Activated CD4-positive, alpha-beta T cell treated with anti-CD3 and anti-CD28 coated beads, Interleukin-2, amount 50 U/mL, for 4 hours (primary cell): ENCODE measurements at regions not wholly inside any gene's neighbourhood (a gene's known extent, or its start where the extent isn't known, plus 50 kb on each side); places are given as distances from the start of the nearest gene placed in this dataset.
"Not testable (repeated sequence)": the region's sequence is repeated elsewhere in the genome, so short reads cannot be mapped to it uniquely, and the experiment has no call there.

ENCODE experiments used
- DNase-seq, 2 experiments: peaks; one replicate each; pipeline ENCODE4 v3.0.0-alpha.2; 2020

DNA sequence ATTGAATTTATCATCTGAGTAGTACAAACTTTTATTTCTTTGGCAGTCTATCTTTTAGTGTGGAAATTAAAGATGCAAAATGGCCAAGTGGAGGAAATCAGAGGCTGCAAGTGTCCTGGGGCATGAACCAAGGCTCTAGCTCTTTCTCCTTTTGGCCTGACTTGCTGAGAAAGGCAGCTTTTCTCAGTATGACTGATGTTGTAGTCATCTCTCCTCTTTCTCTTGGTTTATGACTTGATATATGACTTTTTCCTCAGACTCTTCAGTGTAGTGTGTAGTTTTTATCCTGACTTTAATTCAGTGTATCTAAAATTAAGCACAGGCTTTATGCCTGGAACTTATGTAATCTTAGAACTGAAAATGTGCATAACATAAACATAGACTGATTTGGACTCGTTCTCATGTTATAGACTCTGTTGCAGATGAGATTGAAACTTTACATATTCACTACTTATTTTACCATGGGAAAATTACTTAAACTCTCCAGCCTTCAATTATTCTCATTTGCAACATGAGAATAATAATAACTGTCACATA lies 65.7 kb downstream of the SLITRK5 start:
- no peak for DNase-seq

DNA sequence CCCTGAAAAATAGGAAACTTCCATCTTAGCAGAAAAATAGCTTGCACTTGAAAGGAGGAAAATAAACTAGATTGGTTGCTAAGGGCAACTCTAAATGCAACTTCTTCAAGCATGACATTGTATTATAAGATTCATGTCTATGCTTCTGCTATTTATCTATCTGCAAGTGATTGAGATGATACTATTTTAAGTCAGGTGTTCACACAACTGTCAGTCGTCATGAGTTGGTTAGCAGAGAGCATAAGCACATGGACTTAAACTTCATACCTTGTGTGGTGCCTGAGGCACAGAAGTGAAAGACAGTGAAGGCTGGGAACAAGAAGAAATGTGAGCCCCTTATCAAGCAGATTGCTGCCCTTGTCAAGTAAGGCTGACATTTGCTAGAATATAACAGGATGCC lies 82.9 kb downstream of the SLITRK5 start:
- no peak for DNase-seq

DNA sequence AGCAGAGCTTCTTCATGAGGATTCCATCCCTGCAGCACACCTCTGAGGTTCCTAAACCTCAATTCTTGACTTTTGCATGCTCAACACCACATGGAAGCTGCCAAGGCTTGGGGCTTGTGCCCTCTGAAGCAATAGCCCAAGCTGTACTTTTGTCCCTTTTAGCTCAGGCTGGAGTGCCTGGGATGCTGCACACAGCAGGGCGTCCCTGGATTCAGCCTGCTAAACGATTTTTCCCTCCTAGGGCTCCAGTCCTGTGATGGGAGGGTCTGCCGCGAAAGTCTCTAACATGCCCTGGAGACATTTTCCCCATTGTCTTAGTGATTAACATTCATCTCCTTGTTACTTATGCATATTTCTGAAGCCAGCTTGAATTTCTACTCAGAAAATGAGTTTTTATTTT lies 98.3 kb downstream of the SLITRK5 start:
- DNase-seq: no peak

DNA sequence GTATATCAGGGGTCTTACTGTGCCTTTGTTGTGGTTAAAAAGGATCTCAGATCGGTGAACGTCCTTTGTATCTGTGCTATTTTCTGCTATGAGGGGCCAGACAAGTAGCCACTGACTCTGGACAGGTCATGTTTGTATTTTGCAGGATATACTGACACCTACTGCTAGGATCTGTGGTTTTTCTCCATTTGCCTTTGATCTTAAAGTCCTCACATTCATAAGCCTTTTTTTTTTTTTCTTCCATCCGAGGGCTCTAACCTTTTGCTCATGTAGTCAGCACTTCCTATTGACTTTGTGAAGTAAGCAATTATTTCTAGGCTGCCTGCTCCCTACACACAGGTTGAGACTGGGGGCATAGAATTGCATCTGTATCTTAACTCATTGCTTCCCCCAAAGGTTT lies 106.2 kb downstream of the SLITRK5 start:
- no peak for DNase-seq

DNA sequence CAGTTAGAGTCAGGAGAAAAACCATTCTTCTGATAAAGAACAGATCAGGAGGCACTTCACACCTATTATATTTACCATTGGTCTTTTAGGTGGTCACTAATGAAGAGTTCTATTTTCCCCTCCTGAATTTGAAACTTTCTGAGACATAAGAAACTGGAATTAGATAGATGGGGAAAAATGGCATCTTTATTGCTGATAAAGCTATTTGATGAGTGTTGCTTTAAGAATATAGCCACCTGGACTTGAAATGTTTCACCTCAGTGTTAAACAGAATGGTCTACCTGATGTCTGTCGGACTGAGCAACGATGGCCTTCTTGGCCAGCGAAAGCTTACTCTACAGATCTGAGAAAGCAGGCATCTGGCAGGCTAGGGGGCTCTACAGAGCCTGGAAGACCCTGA lies 107.0 kb downstream of the SLITRK5 start:
- no peak for DNase-seq

DNA sequence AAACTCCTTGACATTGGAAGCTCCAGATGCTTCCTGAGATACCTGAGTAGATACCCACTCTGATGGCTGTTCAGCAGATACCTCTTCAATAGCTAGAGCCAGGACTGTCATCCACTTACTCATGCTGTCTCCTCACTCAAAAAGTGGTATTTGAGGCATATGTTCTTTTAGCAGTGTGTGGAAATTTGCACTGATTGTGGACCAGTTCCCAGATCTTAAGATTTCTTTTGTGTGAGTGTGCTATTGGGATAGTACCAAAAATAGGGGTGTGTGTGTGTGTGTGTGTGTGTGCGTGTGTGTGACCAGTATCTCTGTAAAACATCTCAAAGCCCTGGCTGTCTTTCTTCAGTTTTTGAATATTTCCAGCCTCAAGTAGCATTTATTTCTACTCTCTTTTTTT lies 108.3 kb downstream of the SLITRK5 start:
- DNase-seq: no peak

DNA sequence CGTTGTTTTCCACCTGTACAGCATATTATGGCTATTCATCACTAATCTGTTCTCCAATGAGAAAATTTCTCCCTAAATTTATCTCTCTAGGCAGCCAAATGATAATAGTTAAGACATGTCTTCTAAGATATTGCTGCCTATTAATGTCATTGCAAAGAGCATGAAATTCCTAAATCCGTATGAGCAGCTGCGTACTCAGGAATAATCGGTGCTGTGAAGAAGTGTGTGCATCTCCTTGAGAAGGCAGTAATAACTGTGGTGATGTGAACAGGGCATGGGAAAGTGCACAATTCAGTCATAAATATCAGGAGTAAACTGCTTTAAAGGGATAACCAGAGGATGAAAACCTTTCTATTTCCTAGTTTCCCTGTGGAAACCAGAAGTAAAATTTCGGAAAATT lies 112.2 kb downstream of the SLITRK5 start:
- no peak for DNase-seq

DNA sequence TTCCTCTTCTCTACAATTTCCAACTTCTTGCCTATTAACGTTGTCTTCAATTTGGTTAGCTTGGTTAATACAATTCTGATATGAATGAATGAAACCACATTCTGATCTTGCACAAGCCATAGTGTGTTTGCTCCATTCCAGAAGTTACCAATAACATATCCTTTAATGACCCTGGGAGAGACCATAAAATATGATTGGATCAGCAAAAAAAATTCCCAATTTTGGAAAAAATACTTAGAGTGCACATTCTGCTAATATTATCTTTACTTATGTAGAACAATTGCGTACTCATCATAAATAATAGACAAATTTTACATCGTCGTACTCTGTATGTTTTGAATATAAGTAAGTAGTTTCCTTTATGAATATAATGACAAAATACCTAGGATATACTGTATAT lies 117.2 kb downstream of the SLITRK5 start:
- DNase-seq: no peak

DNA sequence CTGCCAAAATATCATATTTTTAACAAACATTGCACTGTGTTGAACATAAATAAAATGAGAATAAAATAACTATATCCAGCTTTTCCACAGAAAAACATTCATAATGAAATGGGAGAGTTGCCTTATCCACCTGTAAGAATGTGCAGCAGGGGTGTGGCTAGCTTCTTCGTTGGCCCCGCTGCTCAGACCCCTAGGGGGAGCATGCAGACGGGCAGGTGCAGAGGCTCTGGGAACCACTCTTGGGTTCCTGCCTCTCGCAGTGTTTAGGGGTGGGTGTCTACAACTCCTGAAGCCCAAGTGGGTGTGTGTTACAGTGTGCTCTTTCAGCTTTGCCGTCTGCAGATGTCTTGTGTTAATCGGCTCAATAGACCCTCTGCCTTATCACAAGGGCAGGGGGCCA lies 121.7 kb downstream of the SLITRK5 start:
- DNase-seq: no peak

DNA sequence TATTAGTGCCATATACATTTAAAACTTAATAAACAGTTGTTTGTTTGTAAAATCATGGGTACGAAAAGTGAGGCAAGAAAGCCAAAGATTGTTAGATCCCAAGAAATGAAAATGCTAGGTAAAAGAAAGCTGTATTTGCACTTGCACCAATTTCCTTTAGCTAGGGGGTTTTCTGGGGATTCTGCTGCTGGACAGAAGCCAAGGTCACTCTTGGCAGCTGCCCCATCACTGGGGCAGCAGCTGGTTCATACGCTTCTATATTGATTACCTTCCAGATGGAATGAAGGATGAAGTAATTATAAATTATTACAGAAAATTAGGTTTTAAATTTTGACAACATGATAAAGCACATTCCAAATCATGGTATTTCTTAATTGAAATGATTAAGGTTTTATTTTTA lies 127.4 kb downstream of the SLITRK5 start:
- DNase-seq: no peak

DNA sequence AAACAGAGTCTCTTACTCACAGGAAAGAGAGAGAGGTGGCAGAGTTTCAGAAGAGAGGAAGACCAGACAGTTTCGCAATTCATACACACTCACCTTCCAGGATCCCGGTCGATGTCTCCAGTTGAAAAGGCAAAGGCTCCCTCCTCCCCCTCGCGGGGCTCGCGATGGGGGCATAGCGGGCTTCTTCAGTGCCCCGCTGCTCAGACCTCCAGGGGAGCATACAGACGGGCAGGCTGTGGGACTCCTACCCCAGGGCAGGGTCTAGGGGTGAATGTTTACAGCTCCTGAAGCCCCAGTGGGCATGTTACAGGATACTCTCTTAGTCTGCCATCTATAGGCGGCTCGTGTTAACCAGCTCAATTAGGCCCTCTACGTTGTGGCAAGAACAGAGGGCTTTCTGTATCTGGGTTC lies 139.2 kb downstream of the SLITRK5 start:
- DNase-seq: no peak

DNA sequence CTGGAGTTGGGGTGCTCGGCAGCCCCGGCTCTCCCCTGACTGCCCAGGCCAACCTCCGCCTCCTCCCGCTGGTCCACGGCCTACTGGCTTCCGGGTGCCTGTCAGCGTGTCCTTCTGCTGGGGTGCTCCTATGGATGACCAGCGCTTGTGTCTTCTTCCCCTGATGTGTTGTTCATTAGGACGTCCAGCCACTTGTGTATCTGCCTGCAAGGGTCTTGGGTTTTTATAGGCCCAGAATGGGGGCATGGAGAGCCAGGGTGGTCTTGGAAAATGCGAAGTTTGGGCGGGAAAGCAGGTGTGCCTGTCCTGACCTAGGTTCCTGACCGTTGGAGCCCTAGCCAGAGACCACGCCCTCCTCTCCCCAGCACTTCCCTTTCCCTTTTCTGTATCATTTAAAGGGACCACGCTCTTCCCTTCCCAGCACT lies 139.8 kb downstream of the SLITRK5 start:
- no peak for DNase-seq

DNA sequence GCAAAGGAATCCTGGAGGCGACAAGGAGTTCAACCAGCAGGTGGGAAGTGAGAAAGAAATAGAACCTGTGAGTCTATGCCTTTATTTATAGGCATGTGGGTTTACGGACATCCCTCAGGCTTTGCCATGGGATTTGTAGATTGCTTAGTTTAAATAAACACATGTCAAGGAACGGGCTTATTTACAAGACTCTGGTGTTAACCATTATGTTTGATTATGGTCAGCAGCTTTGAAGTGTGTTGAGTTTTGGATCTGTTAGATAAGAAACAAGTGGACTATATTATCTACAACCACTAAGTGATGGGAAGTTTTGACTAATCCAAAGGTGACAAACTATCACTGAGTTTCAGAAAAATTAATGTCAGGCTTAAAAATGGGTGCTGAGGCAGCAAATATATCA lies 143.2 kb downstream of the SLITRK5 start:
- no peak for DNase-seq

DNA sequence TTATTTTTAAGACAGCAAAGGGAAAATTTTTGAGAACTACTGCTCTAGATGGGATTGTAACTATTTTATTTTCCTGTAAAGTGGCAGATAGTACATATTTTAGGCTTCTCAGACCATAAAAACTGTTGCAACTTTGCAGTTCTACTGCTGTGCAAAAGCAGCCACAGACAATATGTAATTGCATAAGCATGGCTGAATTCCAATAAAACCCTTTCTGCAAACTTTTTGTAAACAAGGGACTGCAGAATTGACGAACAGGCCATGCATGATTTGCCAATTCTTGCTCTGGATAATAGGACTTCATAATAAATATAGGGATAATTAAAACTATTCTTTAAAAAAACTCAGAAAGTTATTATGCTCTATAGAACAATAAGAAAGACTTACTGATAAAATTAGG lies 149.1 kb downstream of the SLITRK5 start:
- DNase-seq: no peak

DNA sequence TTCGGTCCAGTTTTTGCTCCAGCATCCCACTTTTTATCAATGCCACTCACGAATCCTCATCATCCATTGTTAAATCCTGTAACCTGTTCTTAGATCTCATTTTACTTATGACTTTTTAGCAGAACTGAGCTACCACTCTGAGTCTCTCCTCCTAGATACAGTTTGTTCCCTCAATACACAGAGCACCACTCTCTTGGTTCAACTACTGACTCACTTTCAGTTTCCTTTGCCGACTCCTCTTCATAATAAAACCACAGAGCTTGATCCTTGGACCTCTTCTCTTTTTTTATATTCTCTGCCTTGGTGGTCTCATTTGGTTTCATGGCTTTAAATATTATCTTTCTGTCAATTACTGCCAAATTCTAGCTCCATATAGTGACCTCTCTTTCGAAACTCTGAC lies 150.3 kb downstream of the SLITRK5 start:
- DNase-seq: no peak

DNA sequence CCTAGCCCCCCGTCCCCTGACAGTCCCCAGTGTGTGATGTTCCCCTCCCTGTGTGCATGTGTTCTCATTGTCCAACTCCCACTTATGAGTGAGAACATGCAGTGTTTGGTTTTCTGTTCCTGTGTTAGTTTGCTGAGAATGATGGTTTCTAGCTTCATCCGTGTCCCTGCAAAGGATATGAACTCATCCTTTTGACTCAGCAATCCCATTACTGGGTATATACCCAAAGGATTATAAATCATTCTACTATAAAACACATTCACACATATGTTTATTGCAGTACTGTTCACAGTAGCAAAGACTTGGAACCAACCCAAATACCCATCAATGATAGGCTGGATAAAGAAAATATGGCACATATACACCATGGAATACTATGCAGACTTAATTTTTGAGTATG lies 155.1 kb downstream of the SLITRK5 start:
- not testable (repeated sequence) for DNase-seq

DNA sequence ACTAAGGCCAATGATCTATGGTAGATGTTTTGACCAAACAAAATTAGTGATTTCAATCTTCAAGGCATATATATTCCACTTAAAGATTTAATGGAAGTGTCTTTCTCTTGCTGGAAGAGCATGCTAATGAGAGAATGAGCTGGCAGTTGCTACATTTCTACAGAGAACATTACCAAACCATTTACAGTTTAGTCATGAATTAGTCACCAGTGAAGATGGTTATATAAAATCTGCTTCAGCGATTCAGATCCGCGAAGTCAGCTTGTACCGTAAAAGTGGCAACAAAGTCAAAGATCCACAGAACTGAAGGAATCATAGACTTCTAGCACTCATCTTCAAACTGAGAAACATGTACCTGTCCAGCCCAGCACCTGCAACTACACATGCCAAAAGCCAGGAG lies 156.3 kb downstream of the SLITRK5 start:
- DNase-seq: no peak

DNA sequence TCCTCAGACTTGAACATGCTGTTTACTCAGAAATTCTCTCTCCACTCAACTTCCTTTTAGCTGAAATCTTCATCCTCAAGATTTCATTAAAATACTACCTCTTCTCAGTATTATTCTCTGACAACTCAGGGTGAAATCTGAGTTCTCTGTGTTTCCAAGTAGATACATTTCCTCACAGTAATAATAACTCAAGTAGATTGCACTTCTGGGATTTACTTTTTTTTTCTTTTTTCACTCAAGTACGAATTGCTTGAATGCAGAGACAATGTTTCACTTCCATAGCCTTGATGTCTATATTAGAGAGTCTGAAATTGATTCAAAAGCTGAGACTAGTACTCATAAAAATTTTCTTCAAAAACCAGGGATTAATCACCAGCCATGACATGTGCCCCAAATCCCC lies 166.4 kb downstream of the SLITRK5 start:
- no peak for DNase-seq

DNA sequence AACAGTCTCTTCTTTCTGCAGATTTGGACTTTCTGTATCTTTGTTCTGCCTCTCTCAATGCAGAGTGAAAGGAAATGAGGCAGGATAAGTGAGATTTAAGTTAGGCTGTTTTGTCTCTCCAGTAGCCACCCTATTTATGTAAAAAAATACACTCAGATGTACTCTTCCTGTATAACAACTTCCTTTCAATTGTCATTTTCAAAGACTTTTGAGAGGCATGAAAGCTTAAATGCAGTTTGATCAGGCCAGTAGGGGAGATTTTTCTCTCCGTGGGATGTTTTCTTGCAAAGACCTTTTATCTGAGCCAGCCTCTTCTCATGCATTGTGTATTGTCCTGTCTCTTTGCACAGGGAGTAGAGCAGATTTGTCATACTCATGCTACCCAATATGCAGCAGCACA lies 166.8 kb downstream of the SLITRK5 start:
- no peak for DNase-seq

DNA sequence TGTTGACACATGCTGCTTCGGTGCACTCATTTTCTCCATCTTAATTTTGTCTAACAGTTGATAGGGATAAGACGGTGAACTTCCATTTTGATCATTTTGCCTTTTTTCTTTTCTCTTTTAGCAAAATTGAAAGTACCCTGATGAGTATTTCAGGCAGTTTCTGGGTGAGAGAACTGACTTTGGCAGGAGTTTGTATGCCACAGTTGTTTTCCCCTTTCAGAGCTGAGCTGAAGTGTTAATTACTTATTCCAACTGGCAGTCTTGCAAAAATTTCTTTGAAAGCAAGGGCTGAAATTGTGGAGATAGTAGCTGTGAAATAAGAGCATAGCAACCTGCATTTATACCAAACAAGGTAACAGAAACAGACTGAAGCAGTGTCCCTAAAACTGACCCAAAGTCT lies 180.2 kb downstream of the SLITRK5 start:
- no peak for DNase-seq

DNA sequence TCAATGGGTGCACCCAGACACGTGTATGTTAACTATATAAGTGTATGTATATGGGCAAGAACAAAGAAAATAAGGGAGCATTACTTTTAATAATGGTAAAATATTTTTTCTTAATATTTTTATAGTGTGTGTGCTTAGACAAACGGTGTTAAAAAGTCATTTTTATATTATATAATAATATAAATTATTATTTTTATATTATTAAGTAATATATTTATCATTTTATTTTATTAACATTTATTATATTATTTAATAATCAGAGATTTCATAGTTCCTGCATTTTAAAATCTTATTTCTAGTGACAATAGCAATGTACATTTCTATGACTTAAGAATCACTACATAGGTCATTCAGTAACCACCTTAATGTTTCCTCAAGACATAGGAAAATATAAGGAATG lies 184.4 kb downstream of the SLITRK5 start:
- DNase-seq: no peak

DNA sequence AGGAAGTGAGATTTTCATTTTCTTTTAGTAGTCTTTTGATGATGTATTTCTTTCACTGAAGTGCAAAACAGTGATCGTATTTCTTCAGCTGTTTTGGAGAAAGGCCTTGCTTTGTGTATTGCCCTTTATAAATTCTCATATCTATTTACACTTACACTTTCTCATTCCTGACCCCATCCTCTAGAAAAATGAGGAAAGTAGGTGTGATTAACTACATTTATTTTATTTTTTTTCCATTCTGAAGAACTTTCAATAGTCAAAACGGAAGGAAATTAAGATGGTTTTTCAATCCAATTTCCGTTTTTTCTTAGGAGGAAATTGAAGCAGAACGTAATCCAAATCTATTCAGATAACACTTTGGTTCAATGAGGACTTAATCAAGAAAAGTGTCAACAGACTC lies 188.1 kb downstream of the SLITRK5 start:
- DNase-seq: no peak

DNA sequence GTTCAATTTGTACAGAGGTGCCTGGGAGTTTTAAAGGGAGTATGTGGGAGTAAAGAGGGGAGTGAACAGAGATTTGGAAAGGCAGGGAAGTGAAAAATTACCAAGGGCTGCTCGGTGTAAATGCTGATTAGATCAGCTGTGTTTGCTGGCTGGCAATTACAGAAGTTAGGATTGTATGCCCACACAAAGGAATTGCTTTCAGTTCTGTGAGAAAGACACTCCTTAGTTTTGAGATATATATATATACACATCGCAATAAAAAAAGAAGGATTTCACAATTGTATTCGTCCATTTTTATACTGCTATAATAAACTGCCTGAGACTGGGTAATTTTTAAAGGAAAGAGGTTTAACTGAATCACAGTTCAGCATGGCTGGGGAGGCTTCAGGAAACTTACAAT lies 196.3 kb downstream of the SLITRK5 start:
- DNase-seq: no peak

DNA sequence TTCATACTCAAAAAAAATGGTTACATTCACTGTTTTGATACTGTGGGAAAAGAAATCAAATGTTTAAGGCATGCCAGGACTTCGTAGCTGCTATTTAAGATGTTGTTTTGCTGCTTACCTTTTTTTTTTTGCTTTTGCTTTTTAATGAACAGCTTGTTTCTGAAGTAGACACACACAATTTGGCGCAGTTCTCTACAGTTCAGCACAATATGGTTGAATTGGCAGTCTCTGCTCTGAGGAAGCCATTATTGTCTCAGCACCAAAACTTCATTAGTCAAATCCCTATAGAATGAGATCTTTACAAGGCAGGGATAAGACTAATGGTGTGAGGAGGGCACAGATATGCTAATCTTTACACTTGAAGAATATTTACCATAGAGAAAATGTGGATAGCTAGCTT lies 197.6 kb downstream of the SLITRK5 start:
- DNase-seq: no peak

DNA sequence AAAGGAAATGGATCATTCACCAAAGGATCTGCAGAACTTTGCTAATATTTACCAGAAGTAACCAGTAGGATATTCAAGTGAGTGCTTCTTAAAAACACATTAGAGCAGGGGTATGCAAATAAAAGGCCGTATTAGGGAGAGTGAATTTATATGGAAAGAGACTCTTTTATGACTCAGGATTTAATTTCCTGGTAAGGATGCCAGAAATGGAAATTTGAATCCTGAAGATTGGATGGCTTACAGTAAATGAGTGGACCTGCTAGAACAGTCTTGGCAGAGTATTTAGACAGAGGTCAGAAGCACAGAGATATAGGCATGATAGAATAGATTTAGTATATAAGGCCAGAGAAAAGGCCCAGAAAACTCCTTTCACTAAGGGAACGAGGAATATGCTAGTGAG lies 201.6 kb downstream of the SLITRK5 start:
- no peak for DNase-seq

DNA sequence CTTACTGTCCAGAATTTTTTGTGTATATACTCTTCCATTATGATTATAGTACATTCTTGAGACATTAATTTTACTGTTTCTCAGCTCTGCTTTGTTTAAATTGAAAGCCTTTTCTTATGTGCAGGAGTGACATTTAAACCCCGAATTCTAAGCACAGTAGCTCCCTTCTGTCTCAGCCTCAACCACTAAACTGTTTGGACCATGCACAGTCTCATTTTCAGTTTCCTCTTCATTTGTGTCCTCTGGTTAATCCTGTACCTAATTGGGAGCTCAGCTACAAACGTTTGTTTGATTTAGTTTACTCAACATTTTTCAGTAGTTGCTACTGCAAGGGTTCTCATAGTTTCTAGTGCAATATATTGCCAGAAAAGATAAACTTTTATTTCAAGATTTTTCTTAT lies 206.3 kb downstream of the SLITRK5 start:
- no peak for DNase-seq
